ENCODE measurements at regions not wholly inside any gene's neighbourhood (a gene's known extent, or its start where the extent isn't known, plus 50 kb on each side); places are given as distances from the start of the nearest gene placed in this dataset.

DNA sequence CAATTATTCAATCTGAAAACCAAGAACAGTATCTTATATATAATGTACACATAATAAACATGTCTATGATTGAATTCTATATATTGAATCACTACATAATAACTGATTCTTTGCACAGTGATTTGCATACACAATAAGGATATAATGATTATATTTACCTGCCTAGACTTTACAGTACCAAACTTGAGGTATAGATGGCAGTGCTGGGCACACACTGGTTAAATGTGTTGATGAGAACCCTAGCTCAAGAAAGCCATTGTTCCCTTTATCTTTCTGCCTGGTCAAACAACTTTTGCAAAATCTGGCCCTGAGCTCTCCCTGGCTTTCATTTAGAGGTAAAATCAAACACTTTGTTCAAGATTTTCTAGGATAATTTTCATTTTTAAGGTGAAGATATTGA is 697.7 kb downstream of the TUSC7 start:
- Mint-ChIP-seq H3K9me3 (peaks cover 0 to 5% (median 2%) of the 10 kb centered on the region in 5 donors), H3K27me3 (peaks cover 0 to 2% of the 10 kb centered on the region in 2 donors), H3K4me1 (no peaks in the 10 kb centered on the region), H3K36me3 (no peaks in the 10 kb centered on the region), H3K4me3 (no peak overlapping the region), H3K27ac (no peak overlapping the region)
- Histone ChIP-seq H3K4me3 (ENCODE audit: low read length) (no peak overlapping the region), H3K9me3 (ENCODE audit: low read length) (no peaks in the 10 kb centered on the region), H3K27me3 (ENCODE audit: insufficient read depth, low read length, poor library complexity, severe bottlenecking) (no peaks in the 10 kb centered on the region), H3K4me1 (ENCODE audit: insufficient read depth, low read length) (no peaks in the 10 kb centered on the region), H3K36me3 (ENCODE audit: insufficient read depth, low read length) (no peaks in the 10 kb centered on the region), H3K27ac (ENCODE audit: low read depth, low read length) (no peak overlapping the region)
- DNase-seq = no peak
- POLR2A ChIA-PET = no interaction called here
- CTCF ChIA-PET = no interaction called here

DNA sequence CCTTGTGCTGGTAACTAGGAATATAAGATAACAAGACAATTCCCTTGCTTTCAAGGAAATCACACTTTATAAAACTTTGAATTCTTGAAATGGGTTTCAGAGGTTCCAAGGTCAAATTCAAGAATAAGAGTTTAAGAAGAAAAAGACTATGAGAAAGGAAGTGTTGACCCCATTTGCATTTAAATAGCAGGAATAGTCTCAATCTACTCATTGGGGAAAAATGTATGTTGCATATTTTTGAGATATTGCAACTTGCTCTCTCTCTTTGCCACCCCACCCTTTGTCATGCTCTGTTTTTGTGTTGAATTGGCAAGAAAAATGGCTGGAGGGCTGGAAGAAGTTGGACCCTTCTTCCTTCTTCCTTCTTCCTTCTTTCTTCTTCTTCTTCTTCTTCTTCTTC is 699.2 kb downstream of the TUSC7 start:
- Mint-ChIP-seq H3K36me3 (no peaks in the 10 kb centered on the region), H3K4me3 (no peak overlapping the region), H3K27me3 (peaks cover 0 to 2% of the 10 kb centered on the region in 2 donors), H3K4me1 (no peaks in the 10 kb centered on the region), H3K27ac (no peak overlapping the region), H3K9me3 (peaks cover 0 to 5% (median 2%) of the 10 kb centered on the region in 5 donors)
- ChIA-PET POLR2A (no interaction called here), CTCF (no interaction called here)
- Histone ChIP-seq H3K4me3 (ENCODE audit: low read length) (no peak overlapping the region), H3K4me1 (ENCODE audit: insufficient read depth, low read length) (no peaks in the 10 kb centered on the region), H3K36me3 (ENCODE audit: insufficient read depth, low read length) (no peaks in the 10 kb centered on the region), H3K27me3 (ENCODE audit: insufficient read depth, low read length, poor library complexity, severe bottlenecking) (no peaks in the 10 kb centered on the region), H3K9me3 (ENCODE audit: low read length) (no peaks in the 10 kb centered on the region), H3K27ac (ENCODE audit: low read depth, low read length) (no peak overlapping the region)
- DNase-seq = no peak

DNA sequence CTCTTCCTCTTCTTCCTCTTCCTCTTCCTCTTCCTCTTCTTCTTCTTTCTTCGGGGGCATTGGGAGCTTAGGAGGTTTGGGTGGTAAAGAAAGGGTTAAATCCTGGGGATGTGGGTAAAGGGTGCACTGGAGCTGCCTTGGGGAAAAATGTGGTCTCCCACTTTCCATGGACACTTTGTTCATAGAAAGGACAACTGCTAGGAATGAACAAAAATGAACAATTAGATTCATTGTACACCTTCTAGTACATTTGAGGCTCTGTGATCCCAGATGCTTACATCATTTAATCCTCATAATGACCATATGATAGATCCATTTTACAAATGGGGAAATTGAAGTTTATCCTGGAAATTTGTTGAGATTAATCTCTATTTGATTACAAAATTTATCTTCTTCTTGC is 699.7 kb downstream of the TUSC7 start:
- Histone ChIP-seq H3K9me3 (ENCODE audit: low read length) (no peaks in the 10 kb centered on the region), H3K27ac (ENCODE audit: low read depth, low read length) (no peak overlapping the region), H3K4me3 (ENCODE audit: low read length) (no peak overlapping the region), H3K4me1 (ENCODE audit: insufficient read depth, low read length) (no peaks in the 10 kb centered on the region), H3K27me3 (ENCODE audit: insufficient read depth, low read length, poor library complexity, severe bottlenecking) (no peaks in the 10 kb centered on the region), H3K36me3 (ENCODE audit: insufficient read depth, low read length) (no peaks in the 10 kb centered on the region)
- DNase-seq = no peak
- ChIA-PET POLR2A (no interaction called here), CTCF (no interaction called here)
- Mint-ChIP-seq H3K4me1 (no peaks in the 10 kb centered on the region), H3K27me3 (peaks cover 0 to 2% of the 10 kb centered on the region in 2 donors), H3K9me3 (peaks cover 0 to 3% (median 2%) of the 10 kb centered on the region in 5 donors), H3K27ac (no peak overlapping the region), H3K4me3 (no peak overlapping the region), H3K36me3 (no peaks in the 10 kb centered on the region)

DNA sequence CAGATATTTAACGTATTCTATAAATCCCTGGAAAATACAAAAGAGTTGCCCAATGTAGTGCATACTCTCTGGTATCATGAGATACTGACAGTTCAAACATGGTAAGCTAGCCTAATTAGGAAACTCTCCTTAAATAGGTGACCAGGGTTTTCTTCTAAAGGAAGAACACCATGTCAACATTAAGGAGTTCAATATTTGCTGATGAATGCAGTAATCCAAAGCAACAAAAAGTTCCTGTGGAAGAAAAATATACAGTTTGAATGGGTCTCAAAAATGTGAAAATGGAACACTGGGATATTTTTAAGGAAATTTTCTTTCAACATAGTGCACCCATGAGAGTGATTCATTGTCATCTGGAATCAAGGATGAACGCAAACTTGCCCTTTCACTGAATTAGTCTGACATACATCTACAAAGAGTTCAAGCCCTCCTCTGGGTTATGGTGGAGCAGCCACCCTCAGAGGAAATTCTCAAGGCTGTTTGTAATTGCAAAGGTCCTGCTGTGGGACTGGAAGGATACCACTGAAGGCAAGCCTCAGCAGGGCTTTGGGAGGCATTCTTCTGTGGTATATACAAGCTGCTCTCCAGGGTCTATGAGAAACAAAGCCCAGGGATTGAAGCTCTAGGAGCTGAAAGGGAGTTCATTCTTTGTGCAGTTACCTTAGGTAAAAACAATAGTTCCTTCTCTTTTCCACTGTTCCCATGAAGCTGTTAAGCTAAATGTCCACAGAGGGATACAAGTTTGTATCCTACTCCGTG is 700.3 kb downstream of the TUSC7 start:
- Histone ChIP-seq H3K4me3 (ENCODE audit: low read length) (no peak overlapping the region), H3K27ac (ENCODE audit: low read depth, low read length) (no peak overlapping the region), H3K4me1 (ENCODE audit: insufficient read depth, low read length) (no peaks in the 10 kb centered on the region), H3K36me3 (ENCODE audit: insufficient read depth, low read length) (no peaks in the 10 kb centered on the region), H3K27me3 (ENCODE audit: insufficient read depth, low read length, poor library complexity, severe bottlenecking) (no peaks in the 10 kb centered on the region), H3K9me3 (ENCODE audit: low read length) (no peaks in the 10 kb centered on the region)
- no peak for DNase-seq
- CTCF ChIA-PET = no interaction called here
- Mint-ChIP-seq H3K36me3 (no peaks in the 10 kb centered on the region), H3K4me3 (no peak overlapping the region), H3K9me3 (peaks cover 0 to 8% (median 7%) of the 10 kb centered on the region in 5 donors), H3K4me1 (no peaks in the 10 kb centered on the region), H3K27ac (no peak overlapping the region), H3K27me3 (peaks cover 0 to 2% of the 10 kb centered on the region in 2 donors)
- POLR2A ChIA-PET = no interaction called here

DNA sequence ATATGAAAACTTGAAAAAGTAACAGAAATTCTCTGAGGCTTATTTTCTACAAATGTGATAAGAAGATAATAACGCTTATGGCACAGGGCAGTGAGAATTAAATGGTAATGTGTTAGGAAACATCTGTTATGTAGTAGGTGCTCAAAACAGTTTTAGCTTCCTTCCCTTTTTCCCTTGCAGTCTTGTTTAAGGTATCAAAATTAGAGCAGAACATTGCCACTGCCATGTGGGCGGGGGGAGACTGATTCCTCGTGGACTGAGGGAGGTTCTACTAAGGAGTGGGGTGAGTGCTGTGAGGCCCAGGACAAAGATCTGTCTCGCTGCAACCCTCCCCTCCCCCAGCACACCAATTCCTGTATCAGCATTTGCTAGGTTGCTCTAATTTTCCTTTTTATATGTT is 702.4 kb downstream of the TUSC7 start:
- Histone ChIP-seq H3K4me1 (ENCODE audit: insufficient read depth, low read length) (no peaks in the 10 kb centered on the region), H3K27ac (ENCODE audit: low read depth, low read length) (no peak overlapping the region), H3K4me3 (ENCODE audit: low read length) (no peak overlapping the region), H3K27me3 (ENCODE audit: insufficient read depth, low read length, poor library complexity, severe bottlenecking) (no peaks in the 10 kb centered on the region), H3K9me3 (ENCODE audit: low read length) (no peaks in the 10 kb centered on the region), H3K36me3 (ENCODE audit: insufficient read depth, low read length) (no peaks in the 10 kb centered on the region)
- DNase-seq = no peak
- H3K9me3 Mint-ChIP-seq = peaks cover 0 to 11% (median 11%) of the 10 kb centered on the region in 5 donors
- H3K27ac Mint-ChIP-seq = no peak overlapping the region
- H3K4me3 Mint-ChIP-seq = no peak overlapping the region
- ChIA-PET CTCF (no interaction called here), POLR2A (no interaction called here)
- H3K27me3 Mint-ChIP-seq = peaks cover 0 to 2% of the 10 kb centered on the region in 2 donors
- H3K36me3 Mint-ChIP-seq = no peaks in the 10 kb centered on the region
- no peaks in the 10 kb centered on the region for H3K4me1 Mint-ChIP-seq

DNA sequence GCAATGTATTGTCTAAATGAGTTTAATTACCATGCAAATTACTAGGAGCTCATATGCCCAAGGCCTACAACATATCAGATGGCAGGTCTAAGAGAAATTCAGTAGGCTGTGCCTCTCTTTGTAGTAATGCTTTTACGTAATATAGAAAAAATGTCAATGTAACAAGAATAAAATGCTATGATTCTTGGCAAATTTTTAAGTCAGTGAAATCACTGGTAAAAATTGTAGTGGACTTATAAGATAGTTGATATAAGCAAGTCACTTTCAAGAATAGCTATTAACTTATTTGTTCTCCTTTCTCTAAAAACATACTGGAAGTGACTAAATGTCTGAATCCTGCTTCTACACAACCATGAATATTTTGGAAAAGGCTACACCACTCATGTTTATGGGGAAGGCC is 707.8 kb downstream of the TUSC7 start:
- H3K9me3 Mint-ChIP-seq = peaks cover 0 to 13% (median 8%) of the 10 kb centered on the region in 5 donors
- no peak for DNase-seq
- Histone ChIP-seq H3K4me3 (ENCODE audit: low read length) (no peak overlapping the region), H3K27ac (ENCODE audit: low read depth, low read length) (no peak overlapping the region), H3K9me3 (ENCODE audit: low read length) (no peaks in the 10 kb centered on the region), H3K27me3 (ENCODE audit: insufficient read depth, low read length, poor library complexity, severe bottlenecking) (no peaks in the 10 kb centered on the region), H3K4me1 (ENCODE audit: insufficient read depth, low read length) (no peaks in the 10 kb centered on the region), H3K36me3 (ENCODE audit: insufficient read depth, low read length) (no peaks in the 10 kb centered on the region)
- no peaks in the 10 kb centered on the region for H3K36me3 Mint-ChIP-seq
- ChIA-PET POLR2A (no interaction called here), CTCF (no interaction called here)
- no peaks in the 10 kb centered on the region for H3K4me1 Mint-ChIP-seq
- no peak overlapping the region for H3K4me3 Mint-ChIP-seq
- no peaks in the 10 kb centered on the region for H3K27me3 Mint-ChIP-seq
- H3K27ac Mint-ChIP-seq = no peak overlapping the region

DNA sequence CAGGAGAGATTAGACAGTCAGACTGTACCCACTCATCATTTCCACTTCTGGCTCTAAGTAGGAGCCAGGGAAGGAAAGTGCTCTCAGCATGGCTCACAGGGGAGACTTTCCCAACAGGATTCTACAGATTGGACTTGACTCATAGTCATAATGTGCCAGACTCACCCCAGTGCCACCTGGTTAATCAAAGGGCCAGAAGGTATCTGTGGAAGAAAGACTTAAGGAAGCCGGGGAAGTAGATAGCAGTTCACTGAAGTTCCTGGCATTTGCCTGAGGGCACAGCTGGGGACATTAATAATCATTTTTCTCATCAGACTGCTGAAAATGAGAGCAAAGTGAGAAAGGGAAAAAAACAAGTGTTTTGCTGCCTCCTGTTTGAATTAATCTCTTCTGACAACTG is 717.5 kb downstream of the TUSC7 start:
- POLR2A ChIA-PET = no interaction called here
- Mint-ChIP-seq H3K27ac (no peak overlapping the region), H3K9me3 (peaks cover 2 to 12% (median 3%) of the 10 kb centered on the region in 5 donors), H3K4me1 (no peaks in the 10 kb centered on the region), H3K27me3 (no peaks in the 10 kb centered on the region), H3K4me3 (no peak overlapping the region), H3K36me3 (no peaks in the 10 kb centered on the region)
- Histone ChIP-seq H3K9me3 (ENCODE audit: low read length) (no peaks in the 10 kb centered on the region), H3K4me1 (ENCODE audit: insufficient read depth, low read length) (no peaks in the 10 kb centered on the region), H3K27me3 (ENCODE audit: insufficient read depth, low read length, poor library complexity, severe bottlenecking) (no peaks in the 10 kb centered on the region), H3K4me3 (ENCODE audit: low read length) (no peak overlapping the region), H3K27ac (ENCODE audit: low read depth, low read length) (no peak overlapping the region), H3K36me3 (ENCODE audit: insufficient read depth, low read length) (no peaks in the 10 kb centered on the region)
- CTCF ChIA-PET = no interaction called here
- DNase-seq = no peak

DNA sequence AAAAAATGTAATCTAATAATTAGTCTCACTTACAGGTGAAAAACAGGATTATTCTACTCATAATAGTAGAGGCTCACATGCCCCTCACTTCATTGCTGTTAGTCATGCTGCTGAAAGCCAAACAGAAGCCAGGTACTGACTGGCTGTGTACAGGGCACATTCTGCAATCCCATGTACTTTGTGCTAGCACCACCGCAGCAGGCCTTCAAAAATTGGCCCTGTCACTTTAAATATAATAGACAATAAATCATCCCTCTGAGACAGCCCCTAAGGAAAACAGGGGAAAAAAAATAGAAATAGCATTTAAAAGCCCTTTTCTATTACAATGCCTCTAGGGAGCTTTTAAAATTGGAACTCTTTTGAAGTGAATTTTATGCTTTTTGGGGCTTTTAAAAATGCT is 723.8 kb downstream of the TUSC7 start:
- peaks cover 0 to 13% (median 3%) of the 10 kb centered on the region in 5 donors for H3K9me3 Mint-ChIP-seq
- no peaks in the 10 kb centered on the region for H3K36me3 ChIP-seq (ENCODE audit: insufficient read depth, low read length)
- H3K9me3 ChIP-seq (ENCODE audit: low read length) = no peaks in the 10 kb centered on the region
- POLR2A ChIA-PET = no interaction called here
- H3K27me3 Mint-ChIP-seq = no peaks in the 10 kb centered on the region
- H3K36me3 Mint-ChIP-seq = no peaks in the 10 kb centered on the region
- H3K4me1 ChIP-seq (ENCODE audit: insufficient read depth, low read length) = no peaks in the 10 kb centered on the region
- H3K4me3 Mint-ChIP-seq = no peak overlapping the region
- no peaks in the 10 kb centered on the region for H3K4me1 Mint-ChIP-seq
- H3K27ac ChIP-seq (ENCODE audit: low read depth, low read length) = no peak overlapping the region
- no peak overlapping the region for H3K27ac Mint-ChIP-seq
- no peak for DNase-seq
- no peaks in the 10 kb centered on the region for H3K27me3 ChIP-seq (ENCODE audit: insufficient read depth, low read length, poor library complexity, severe bottlenecking)
- H3K4me3 ChIP-seq (ENCODE audit: low read length) = no peak overlapping the region
- CTCF ChIA-PET = no interaction called here

Data from CD8-positive, alpha-beta memory T cell (primary cell).